DMS79 (cell line): ENCODE measurements at regions not wholly inside any gene's neighbourhood (a gene's known extent, or its start where the extent isn't known, plus 50 kb on each side); places are given as distances from the start of the nearest gene placed in this dataset.
"Not testable (repeated sequence)": the region's sequence is repeated elsewhere in the genome, so short reads cannot be mapped to it uniquely, and the experiment has no call there.

Experiments
- DNase-seq: peaks from one replicate; lab custom pipeline; 2025; lab: John Stamatoyannopoulos, UW

GRCh38 chr7:13581097-13581496, 408.4 kb downstream of the ETV1 start:
- DNase-seq = no peak

GRCh38 chr7:13593854-13594253, 395.6 kb downstream of the ETV1 start:
- no peak for DNase-seq

GRCh38 chr7:13602036-13602435, 387.4 kb downstream of the ETV1 start:
- DNase-seq = no peak

- DNase-seq = no peak
Observed at GRCh38 chr7:13603016-13603415, 386.4 kb downstream of the ETV1 start.

- DNase-seq = no peak
Observed at GRCh38 chr7:13603661-13604060, 385.8 kb downstream of the ETV1 start.

- DNase-seq = no peak
Observed at GRCh38 chr7:13604178-13604577, 385.3 kb downstream of the ETV1 start.

GRCh38 chr7:13610372-13610771, 379.1 kb downstream of the ETV1 start:
- DNase-seq = no peak

GRCh38 chr7:13615679-13616078, 373.8 kb downstream of the ETV1 start:
- no peak for DNase-seq

GRCh38 chr7:13627455-13627854, 362.0 kb downstream of the ETV1 start:
- no peak for DNase-seq

- DNase-seq = no peak
Observed at GRCh38 chr7:13628239-13629001, 361.0 kb downstream of the ETV1 start.

- DNase-seq = not testable (repeated sequence)
Observed at GRCh38 chr7:13631207-13632049, 358.0 kb downstream of the ETV1 start.

- DNase-seq = no peak
Observed at GRCh38 chr7:13633857-13634256, 355.6 kb downstream of the ETV1 start.

GRCh38 chr7:13639396-13639795, 350.1 kb downstream of the ETV1 start:
- DNase-seq = no peak

- no peak for DNase-seq
Observed at GRCh38 chr7:13641714-13642113, 347.8 kb downstream of the ETV1 start.

GRCh38 chr7:13651167-13651566, 338.3 kb downstream of the ETV1 start:
- no peak for DNase-seq

- DNase-seq = no peak
Observed at GRCh38 chr7:13656330-13656729, 333.1 kb downstream of the ETV1 start.

- DNase-seq = no peak
Observed at GRCh38 chr7:13673290-13673689, 316.2 kb downstream of the ETV1 start.

- DNase-seq = no peak
Observed at GRCh38 chr7:13682626-13683025, 306.8 kb downstream of the ETV1 start.

GRCh38 chr7:13687500-13687899, 302.0 kb downstream of the ETV1 start:
- DNase-seq = peak; percentile 48

GRCh38 chr7:13692548-13692947, 296.9 kb downstream of the ETV1 start:
- no peak for DNase-seq

- DNase-seq = no peak
Observed at GRCh38 chr7:13702251-13702650, 287.2 kb downstream of the ETV1 start.

GRCh38 chr7:13708670-13709069, 280.8 kb downstream of the ETV1 start:
- DNase-seq = no peak

GRCh38 chr7:13713092-13713491, 276.4 kb downstream of the ETV1 start:
- no peak for DNase-seq
